Neutrophil (primary cell): ENCODE measurements at regions not wholly inside any gene's neighbourhood (a gene's known extent, or its start where the extent isn't known, plus 50 kb on each side); places are given as distances from the start of the nearest gene placed in this dataset.

ENCODE experiments used
- H3K27ac ChIP-seq: fragments of 200-600 bp; sonication (generic); 2 replicates; pipeline ENCODE4 v1.5.1; 2016; ENCODE audit warnings: mild to moderate bottlenecking, moderate library complexity
- H3K27me3 ChIP-seq: fragments of 200-600 bp; sonication (generic); 2 replicates; pipeline ENCODE4 v1.6.0; 2016; ENCODE audit warnings: mild to moderate bottlenecking
- H3K36me3 ChIP-seq: fragments of 200-600 bp; sonication (generic); 2 replicates; pipeline ENCODE4 v1.5.1; 2017
- H3K4me1 ChIP-seq, 2 experiments: fragments of 200-600 bp in 1 of 2; sonication (generic) in 1 of 2; 1 replicate in 1 of 2; 2 replicates in 1 of 2; pipeline versions ENCODE4 v1.5.1 to v1.6.1; 2013 to 2016; ENCODE audit warnings: low read depth in 1 of 2, low read length in 1 of 2, mild to moderate bottlenecking in 1 of 2, moderate library complexity in 1 of 2; ENCODE audit not compliant: control insufficient read depth in 1 of 2, insufficient read depth in 1 of 2
- H3K4me3 ChIP-seq, 2 experiments: fragments of 200-600 bp in 1 of 2; sonication (generic) in 1 of 2; 1 replicate in 1 of 2; 2 replicates in 1 of 2; pipeline ENCODE4 v1.5.1; 2013 to 2016; ENCODE audit warnings: low read depth in 1 of 2, low read length in 1 of 2, mild to moderate bottlenecking in 1 of 2, moderate library complexity in 1 of 2
- H3K9me3 ChIP-seq: fragments of 200-600 bp; sonication (generic); 2 replicates; pipeline ENCODE4 v1.5.1; 2016
- CTCF ChIP-seq: fragments of 200-600 bp; sonication (generic); IDR thresholded peaks from 2 replicates; pipeline ENCODE4 v1.5.1; 2016; ENCODE audit warnings: antibody characterized with exemption

DNA sequence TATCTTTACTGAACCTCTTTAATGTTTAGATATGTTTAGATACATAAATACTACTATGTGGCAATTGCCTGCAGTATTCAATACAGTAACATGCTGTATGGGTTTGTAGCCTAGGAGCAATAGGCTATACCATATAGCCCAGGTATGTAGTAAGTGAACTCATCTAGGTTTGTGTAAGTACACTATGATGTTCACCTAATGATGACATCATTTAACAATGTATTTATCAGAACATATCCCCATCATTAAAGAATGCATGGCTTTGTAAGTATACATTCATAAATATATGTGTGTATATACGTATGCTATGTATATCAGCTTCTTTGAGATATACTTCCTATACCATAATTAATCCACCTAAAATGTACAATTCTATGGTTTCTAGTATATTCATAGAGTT, 631.2 kb upstream of the MAN1A1 start:
- Histone ChIP-seq H3K4me3 (no peak overlapping the region), H3K27ac (no peak overlapping the region), H3K27me3 (no peaks in the 10 kb centered on the region), H3K4me1 (no peaks in the 10 kb centered on the region), H3K9me3 (no peaks in the 10 kb centered on the region), H3K36me3 (no peaks in the 10 kb centered on the region)
- TF ChIP-seq CTCF: no peak

- no peaks in the 10 kb centered on the region for H3K9me3 ChIP-seq
- no peak for TF ChIP-seq CTCF
- H3K4me3 ChIP-seq: no peak overlapping the region
- no peaks in the 10 kb centered on the region for H3K4me1 ChIP-seq
- H3K27me3 ChIP-seq: no peaks in the 10 kb centered on the region
- no peak overlapping the region for H3K27ac ChIP-seq
- H3K36me3 ChIP-seq: no peaks in the 10 kb centered on the region
Measured at GRCh38 chr6:119979862-119980261, 630.3 kb upstream of the MAN1A1 start.

DNA sequence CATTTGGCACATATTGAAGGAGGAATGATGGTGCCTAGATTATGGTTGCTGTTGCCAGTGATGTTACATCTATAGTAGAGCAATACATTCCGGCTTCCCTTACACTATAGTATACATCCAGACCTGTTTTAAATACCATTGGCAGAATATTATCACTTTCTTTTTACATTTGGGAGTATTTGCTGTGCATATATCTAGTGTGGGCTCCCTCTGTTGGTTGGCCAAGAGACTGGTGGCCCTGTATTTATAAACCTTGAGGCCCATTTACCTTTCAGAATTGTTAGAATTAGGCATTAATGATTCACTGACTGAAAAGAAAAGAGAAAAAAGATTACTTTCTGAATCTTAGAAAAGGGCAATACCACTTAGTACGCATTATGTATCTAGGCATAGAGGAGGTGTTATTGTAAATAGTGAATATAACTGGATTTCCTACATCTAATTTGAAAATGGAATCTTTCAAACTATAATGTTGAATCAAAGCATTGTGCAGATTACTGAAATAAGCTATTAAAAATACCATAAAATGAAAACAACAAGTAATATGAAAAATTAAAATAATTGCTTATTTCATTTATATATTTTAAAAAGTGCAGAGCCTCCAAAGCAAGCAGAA, 628.8 kb upstream of the MAN1A1 start:
- no peaks in the 10 kb centered on the region for H3K36me3 ChIP-seq
- no peaks in the 10 kb centered on the region for H3K4me1 ChIP-seq
- no peak overlapping the region for H3K4me3 ChIP-seq
- H3K27ac ChIP-seq: no peak overlapping the region
- no peaks in the 10 kb centered on the region for H3K9me3 ChIP-seq
- no peaks in the 10 kb centered on the region for H3K27me3 ChIP-seq
- no peak for TF ChIP-seq CTCF

DNA sequence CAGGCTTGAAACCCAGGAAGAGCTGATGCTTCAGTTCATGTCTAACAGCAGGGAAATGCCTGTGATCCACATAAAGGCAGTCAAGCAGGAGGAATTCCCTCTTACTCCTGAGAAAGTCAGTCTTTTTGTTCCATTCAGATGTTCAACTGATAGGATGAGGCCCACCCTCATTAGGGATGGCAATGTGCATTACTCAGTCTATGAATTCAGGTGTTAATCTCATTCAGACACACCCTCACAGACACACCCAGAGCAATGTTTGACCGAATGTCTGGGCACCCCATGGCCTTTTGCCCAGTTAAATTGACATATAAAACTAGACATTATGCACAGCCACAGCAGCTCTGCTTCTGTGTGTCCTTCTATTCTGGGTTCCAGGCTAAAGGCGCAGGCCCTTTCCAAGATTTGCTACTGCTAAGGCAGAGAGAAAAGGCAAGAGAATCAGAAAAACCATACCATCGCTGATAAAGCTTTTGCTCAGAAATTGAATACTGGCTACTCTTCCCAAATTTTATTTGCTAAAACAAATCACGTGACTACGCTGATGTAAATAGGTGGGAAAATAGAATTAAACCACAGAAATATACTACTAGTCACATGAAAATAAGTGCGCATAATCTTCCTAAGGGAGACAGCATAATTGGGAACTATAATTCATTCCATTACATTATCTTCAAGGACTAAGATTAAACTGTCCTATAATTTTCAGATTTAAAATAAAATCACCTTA, 625.0 kb upstream of the MAN1A1 start:
- Histone ChIP-seq H3K27ac (no peak overlapping the region), H3K27me3 (no peaks in the 10 kb centered on the region), H3K4me3 (no peak overlapping the region), H3K9me3 (no peaks in the 10 kb centered on the region), H3K4me1 (no peaks in the 10 kb centered on the region), H3K36me3 (no peaks in the 10 kb centered on the region)
- TF ChIP-seq CTCF: no peak

- TF ChIP-seq CTCF: no peak
- no peak overlapping the region for H3K4me3 ChIP-seq
- no peaks in the 10 kb centered on the region for H3K9me3 ChIP-seq
- no peak overlapping the region for H3K27ac ChIP-seq
- H3K36me3 ChIP-seq: no peaks in the 10 kb centered on the region
- no peaks in the 10 kb centered on the region for H3K4me1 ChIP-seq
- no peaks in the 10 kb centered on the region for H3K27me3 ChIP-seq
Measured at GRCh38 chr6:119966484-119966883, 616.9 kb upstream of the MAN1A1 start.
